Midbrain (tissue), 1 donor: ENCODE measurements at regions not wholly inside any gene's neighbourhood (a gene's known extent, or its start where the extent isn't known, plus 50 kb on each side); places are given as distances from the start of the nearest gene placed in this dataset.

ENCODE experiments used
- DNase-seq: peaks from one replicate; lab custom pipeline; 2025; lab: John Stamatoyannopoulos, UW

DNA sequence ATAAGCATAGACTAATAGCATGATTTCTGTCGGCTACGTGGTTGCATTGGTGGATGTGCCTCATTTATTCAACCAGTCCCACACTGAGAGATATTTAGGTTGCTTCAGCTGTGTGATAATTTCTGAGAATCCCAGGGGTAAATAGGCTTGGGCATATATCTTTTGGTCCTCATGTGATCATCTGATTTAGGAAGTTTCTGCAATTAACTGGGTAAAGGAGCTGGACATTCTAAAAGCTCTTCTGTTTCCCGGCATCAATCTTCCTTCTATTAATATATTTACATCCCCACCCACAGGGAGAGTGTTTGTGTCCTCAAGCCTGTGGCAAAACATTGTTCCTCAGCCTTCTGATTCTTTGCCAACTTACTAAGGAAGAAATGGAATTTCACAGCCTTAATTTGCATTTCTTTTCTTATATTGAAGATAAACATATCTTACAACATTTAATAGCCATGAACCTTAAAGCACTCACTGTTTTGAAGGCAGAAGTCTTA, 431.6 kb downstream of the RFC3 start:
- no peak for DNase-seq

DNA sequence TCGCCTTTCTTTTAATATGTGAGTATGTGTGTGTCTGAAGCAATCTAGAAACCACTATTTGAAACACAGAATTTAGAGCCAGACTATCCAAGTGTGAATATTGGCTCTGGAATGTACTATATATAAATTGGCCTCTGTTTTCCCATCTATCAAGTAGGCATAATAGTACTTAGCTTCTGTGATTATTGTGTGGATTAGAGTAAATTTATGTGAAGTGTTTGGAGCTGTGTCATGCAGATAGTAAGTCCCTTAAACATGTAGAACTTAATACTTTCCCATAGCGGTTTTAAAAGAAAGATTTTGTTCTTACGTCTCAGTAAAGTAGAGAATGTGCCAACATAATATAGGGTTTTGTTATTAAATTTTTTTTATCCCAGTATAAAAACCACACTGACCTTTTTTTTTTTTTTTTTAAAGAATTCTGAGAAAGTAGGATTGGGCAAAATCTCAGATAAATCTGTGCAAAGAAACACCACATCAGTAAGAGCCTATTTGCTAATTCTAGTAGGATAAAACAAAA, 432.3 kb downstream of the RFC3 start:
- no peak for DNase-seq

DNA sequence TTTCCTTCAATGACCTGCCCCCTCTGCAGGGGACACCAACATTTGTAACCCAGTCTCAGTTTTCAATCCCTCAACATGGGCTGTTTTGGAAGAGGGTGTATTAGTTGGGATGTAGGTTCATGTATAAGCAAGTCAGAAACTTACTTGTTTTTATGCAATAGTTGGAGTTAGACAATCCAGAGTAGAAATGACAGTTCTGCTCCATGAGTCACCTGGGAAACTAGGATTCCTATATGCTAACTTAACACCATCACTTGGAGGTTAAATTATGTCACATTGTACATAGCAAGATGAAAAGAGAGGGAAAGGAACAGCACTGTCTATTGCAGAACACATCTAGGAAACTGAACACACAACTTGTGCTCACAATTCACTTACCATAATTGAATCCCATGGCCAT, 436.4 kb downstream of the RFC3 start:
- DNase-seq, result no peak

GRCh38 chr13:34255711-34256110, 437.8 kb downstream of the RFC3 start:
- no peak for DNase-seq

DNA sequence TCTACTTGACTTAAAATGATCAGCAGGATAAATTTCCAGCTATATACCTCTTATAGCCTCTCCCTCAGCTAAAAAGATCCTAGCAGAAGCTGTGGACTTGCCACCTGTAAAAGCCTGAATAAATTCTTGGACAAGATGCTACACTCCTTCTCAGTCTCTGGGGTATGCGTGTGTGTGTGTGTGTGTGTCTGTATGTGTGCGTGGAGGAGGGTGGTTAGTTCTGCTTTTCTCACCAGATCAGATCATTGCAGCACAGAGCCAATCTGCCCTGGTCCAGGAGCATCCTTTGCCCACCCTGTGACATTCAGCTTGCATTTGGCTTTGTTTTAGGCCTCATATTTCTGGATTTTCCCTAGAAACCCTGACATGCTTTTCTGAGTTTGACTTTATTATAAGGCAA, 438.3 kb downstream of the RFC3 start:
- DNase-seq, result no peak

GRCh38 chr13:34257966-34258365, 440.0 kb downstream of the RFC3 start:
- peak; percentile 23 for DNase-seq

- DNase-seq, result no peak
Observed at GRCh38 chr13:34258646-34259386, 440.9 kb downstream of the RFC3 start.

DNA sequence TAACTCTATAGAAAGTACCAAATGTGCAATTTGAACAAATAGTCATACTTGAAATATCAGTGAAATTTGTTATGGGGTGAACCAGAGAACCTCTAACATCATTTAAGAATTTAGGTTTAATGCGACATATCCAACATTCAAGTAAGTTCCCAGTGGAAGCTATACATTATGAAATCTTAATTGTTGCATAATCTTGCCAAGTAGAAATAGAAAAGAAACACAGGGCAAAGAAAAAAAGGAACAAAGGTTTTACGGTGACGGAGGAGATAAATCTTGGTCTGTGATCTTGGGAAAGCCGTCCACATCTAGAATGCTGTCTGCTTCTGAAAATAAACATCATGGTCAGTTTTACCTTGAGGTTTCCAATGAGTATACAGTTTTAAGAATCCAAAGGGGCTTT, 445.7 kb downstream of the RFC3 start:
- DNase-seq, result no peak

DNA sequence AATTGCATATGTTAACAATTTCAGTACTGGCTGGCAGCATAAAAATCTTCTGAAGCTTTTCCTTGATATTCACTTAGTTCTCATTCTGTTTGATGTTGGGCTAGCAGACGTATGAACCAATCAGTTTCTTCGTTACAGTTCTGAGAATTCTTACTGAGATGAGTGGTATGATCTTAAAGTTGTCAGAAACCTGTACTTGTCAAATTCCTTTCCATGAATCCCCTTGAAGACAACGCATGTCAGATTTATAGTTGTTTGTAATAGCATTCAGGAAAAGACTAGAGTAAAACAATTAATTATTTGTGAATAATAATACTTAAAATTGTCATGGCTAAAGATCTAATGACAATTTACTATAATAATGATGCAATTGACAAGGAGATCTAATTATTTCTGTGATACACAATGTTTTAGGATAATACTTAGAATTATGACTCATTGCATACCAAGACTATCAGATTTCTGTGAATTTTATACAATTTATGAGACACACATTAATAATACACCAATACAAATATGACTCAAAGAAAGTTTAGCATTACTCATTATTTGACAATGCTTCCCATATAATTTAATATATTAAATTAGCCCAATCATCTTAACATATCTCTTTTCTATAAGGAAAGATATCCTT, 447.2 kb downstream of the RFC3 start:
- DNase-seq, result no peak

- no peak for DNase-seq
Observed at GRCh38 chr13:34276764-34277163, 458.8 kb downstream of the RFC3 start.

DNA sequence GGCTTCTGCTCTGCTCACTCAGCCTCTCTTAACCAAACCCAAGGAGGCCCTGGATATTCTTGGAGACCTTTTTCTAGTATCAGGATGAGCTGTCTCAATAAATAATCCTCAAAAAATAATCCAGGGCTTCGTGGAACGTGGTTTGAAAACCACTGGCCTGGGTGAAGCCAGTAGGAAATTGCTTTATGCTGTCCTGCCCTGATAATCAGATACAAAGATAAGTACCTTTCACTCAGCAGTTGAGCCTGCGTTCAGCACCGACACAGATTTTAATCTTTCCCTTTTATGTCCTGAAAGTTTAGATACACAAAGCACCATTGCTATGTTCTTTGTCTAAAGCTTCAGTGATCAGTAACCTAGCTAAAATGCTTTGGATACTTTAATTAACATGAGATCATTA, 460.0 kb downstream of the RFC3 start:
- DNase-seq, result no peak

- DNase-seq, result no peak
Observed at GRCh38 chr13:34278780-34279179, 460.8 kb downstream of the RFC3 start.

DNA sequence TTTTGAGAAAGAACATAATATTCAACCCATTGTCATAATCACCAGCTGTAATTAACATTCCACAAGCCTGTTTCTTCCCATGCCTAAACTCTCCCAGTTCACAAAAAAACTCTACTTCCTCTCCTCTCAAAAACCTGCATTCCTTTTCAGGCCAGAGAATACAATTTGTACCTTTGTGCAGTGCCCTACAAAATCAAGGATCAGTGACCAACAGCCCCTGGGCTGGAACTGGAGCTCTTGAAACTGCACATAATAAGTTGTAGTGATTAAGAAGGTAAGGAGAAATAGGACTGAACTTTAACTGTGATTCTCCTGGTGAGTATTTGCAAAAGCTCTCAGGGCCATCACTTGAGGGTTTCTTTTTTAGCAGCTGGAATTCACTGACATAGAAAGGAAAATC, 472.7 kb downstream of the RFC3 start:
- DNase-seq, result no peak

- no peak for DNase-seq
Observed at GRCh38 chr13:34294483-34295129, 476.7 kb downstream of the RFC3 start.

DNA sequence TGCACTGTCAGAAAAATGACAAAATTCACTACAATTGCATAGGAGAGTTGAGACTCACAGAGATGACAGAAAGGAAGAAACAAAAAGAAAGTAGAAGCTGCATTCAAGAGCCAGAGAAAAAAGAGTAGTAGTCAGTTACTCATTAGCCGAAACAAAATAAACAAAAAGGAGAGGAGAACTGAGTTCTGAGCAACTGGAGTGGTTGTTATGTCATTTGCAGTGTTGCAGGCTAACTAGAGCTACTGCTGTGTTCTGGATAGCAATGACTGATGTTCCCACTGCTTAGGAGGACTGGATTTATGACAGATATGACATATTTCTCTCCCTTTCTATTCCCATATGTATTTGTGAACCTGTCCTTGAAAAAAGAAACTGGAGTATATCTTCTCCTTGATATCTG, 482.6 kb downstream of the RFC3 start:
- no peak for DNase-seq

- DNase-seq, result no peak
Observed at GRCh38 chr13:34302596-34302995, 484.6 kb downstream of the RFC3 start.

GRCh38 chr13:34303346-34303745, 485.4 kb downstream of the RFC3 start:
- DNase-seq, result no peak

GRCh38 chr13:34307607-34308006, 489.7 kb downstream of the RFC3 start:
- no peak for DNase-seq

DNA sequence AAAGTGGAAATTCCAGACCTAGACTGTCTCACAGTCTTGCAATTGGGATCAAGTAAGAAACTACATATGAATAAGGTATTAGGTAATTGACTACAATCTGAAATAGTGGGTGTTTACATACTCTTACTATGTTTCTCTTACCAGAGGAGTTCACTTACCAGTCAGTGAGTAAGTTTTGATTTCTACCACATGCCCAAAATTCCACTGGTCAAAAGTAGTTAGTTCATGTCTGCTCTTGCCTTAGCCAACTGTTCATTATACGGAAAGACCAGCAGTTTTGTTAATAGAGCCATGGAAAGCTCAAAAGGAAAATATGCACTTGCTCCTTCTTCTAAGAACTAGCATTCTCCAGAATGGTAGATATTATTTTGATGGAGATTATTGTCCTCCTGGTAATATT, 490.8 kb downstream of the RFC3 start:
- no peak for DNase-seq

GRCh38 chr13:34310539-34310938, 492.6 kb downstream of the RFC3 start:
- DNase-seq, result no peak

- no peak for DNase-seq
Observed at GRCh38 chr13:34311251-34311650, 493.3 kb downstream of the RFC3 start.

GRCh38 chr13:34312578-34312977, 494.6 kb downstream of the RFC3 start:
- no peak for DNase-seq

- no peak for DNase-seq
Observed at GRCh38 chr13:34320084-34320483, 502.1 kb downstream of the RFC3 start.
